Mesothelial cell of epicardium (in vitro differentiated cells): ENCODE measurements at regions not wholly inside any gene's neighbourhood (a gene's known extent, or its start where the extent isn't known, plus 50 kb on each side); places are given as distances from the start of the nearest gene placed in this dataset.

Experiments used
- DNase-seq, 2 experiments: peaks; one replicate each; pipeline ENCODE4 v3.0.0; 2021; ENCODE audit warnings: low spot score in 2 of 2; ENCODE audit not compliant: unreplicated experiment in 2 of 2
- H3K27ac Mint-ChIP-seq: 2 replicates; pipeline ENCODE4 v1.8.0; 2021; ENCODE audit warnings: mixed read lengths
- H3K27me3 Mint-ChIP-seq: 2 replicates; pipeline ENCODE4 v1.8.0; 2021; ENCODE audit warnings: low read depth, mixed read lengths
- H3K36me3 Mint-ChIP-seq: 2 replicates; pipeline ENCODE4 v1.8.0; 2021; ENCODE audit warnings: mixed read lengths
- H3K4me1 Mint-ChIP-seq: 2 replicates; pipeline ENCODE4 v1.8.0; 2021; ENCODE audit warnings: mixed read lengths
- H3K4me3 Mint-ChIP-seq: 2 replicates; pipeline ENCODE4 v1.8.0; 2021; ENCODE audit warnings: mild to moderate bottlenecking, moderate library complexity, mixed read lengths
- H3K9me3 Mint-ChIP-seq: 2 replicates; pipeline ENCODE4 v1.8.0; 2021; ENCODE audit warnings: mixed read lengths
- TF ChIP-seq, protein P1 (sequence below): fragments of 200-600 bp; sonication (generic); IDR thresholded peaks from one replicate; pipeline ENCODE4 v1.5.0; 2021; ENCODE audit warnings: antibody characterized with exemption; ENCODE audit not compliant: unreplicated experiment

DNA sequence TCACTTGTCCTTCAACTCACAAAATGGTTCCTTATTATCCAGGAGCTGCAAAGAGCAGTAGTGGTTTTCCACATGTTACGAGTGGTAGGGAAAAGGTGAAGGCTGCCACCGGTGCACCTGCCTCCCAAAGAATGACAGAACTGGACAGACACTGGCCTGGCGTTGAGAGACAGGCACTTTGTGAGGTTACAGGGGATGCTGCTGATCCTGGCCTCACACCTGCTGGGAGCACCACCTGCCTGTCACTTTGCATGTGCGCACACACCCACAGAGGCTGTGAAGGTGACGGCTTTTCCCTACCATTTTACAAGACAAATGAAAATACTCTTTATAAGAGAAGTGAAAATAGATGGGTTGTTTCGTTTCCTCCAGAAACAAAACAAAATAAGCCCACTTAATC lies 175.3 kb upstream of the B3GAT1 start:
- Mint-ChIP-seq H3K27me3 (peaks cover 27% of the 10 kb centered on the region), H3K36me3 (no peaks in the 10 kb centered on the region), H3K27ac (no peak overlapping the region), H3K9me3 (peaks cover 2% of the 10 kb centered on the region), H3K4me1 (no peaks in the 10 kb centered on the region), H3K4me3 (no peak overlapping the region)
- TF ChIP-seq, protein P1, sequence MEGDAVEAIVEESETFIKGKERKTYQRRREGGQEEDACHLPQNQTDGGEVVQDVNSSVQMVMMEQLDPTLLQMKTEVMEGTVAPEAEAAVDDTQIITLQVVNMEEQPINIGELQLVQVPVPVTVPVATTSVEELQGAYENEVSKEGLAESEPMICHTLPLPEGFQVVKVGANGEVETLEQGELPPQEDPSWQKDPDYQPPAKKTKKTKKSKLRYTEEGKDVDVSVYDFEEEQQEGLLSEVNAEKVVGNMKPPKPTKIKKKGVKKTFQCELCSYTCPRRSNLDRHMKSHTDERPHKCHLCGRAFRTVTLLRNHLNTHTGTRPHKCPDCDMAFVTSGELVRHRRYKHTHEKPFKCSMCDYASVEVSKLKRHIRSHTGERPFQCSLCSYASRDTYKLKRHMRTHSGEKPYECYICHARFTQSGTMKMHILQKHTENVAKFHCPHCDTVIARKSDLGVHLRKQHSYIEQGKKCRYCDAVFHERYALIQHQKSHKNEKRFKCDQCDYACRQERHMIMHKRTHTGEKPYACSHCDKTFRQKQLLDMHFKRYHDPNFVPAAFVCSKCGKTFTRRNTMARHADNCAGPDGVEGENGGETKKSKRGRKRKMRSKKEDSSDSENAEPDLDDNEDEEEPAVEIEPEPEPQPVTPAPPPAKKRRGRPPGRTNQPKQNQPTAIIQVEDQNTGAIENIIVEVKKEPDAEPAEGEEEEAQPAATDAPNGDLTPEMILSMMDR, result no peak
- no peak for DNase-seq

DNA sequence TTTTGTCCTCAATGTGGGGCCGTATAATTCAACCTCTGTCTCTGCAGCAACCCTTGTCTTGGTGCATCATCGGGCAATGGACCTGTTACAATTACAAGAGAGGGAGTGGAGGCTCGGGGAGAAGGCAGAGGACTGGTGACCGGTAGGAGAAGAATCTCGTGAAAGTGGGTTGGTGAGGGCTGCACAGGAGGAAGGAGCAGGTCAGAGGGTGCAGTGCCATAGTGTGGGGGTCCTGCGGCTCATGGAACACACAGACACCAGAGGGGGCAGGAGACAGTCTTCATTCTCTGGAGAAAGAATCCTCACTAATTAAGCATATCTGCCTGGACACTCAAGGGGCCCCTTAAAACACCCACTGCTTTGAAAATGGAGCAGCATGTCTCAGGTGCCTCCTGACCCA lies 174.7 kb upstream of the B3GAT1 start:
- DNase-seq, result no peak
- Mint-ChIP-seq H3K4me3 (no peak overlapping the region), H3K4me1 (no peaks in the 10 kb centered on the region), H3K36me3 (no peaks in the 10 kb centered on the region), H3K27me3 (peaks cover 27% of the 10 kb centered on the region), H3K27ac (no peak overlapping the region), H3K9me3 (no peaks in the 10 kb centered on the region)
- TF ChIP-seq, protein P1, result no peak

DNA sequence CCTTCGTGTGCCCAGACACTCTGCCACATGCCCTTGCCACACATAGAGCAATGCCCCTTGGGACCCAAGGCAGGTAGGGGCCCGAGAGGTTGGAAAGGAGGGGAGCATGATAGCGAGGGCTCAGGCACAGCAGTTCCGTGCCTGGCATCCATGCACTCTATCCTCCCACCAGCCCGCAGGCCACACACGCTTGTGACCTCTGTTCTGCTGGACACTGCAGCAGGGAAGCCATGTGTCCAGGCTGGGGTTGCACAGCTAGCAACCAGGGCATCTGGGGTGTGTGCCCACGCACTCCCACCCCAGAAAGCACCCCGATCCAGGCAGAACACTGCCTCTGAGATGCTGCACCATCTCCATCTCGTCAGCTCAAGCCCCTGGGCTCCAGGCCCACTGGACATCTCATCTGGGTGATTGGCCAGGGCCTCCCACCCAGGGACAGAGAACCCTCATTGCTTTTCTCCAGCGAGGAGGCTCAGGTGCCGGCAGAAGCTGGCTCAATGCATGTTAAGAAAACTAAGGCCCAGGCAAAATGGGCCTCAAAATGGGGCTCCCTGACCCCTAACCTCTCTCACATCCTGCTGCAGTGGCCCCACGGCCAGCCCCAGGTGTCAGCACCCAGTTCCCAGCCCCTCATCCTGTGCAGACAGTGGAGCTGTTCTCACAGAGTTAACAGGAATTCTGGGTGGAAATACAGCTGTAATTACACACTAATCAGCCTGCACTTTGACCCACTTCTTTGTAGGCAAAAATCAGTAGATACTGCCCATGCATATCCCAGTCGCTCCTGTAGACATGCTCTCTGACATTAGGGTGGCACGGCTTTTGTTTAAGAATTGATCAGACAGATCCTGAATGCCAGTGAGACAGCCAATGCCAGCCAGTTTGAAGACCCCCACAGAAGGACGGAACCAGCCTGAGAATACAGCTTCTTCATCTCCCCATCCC lies 173.9 kb upstream of the B3GAT1 start:
- no peak overlapping the region for H3K27ac Mint-ChIP-seq
- TF ChIP-seq, protein P1, result no peak
- H3K27me3 Mint-ChIP-seq, result peaks cover 23% of the 10 kb centered on the region
- H3K4me1 Mint-ChIP-seq, result no peaks in the 10 kb centered on the region
- DNase-seq, result no peak
- no peak overlapping the region for H3K4me3 Mint-ChIP-seq
- H3K9me3 Mint-ChIP-seq, result no peaks in the 10 kb centered on the region
- H3K36me3 Mint-ChIP-seq, result no peaks in the 10 kb centered on the region

DNA sequence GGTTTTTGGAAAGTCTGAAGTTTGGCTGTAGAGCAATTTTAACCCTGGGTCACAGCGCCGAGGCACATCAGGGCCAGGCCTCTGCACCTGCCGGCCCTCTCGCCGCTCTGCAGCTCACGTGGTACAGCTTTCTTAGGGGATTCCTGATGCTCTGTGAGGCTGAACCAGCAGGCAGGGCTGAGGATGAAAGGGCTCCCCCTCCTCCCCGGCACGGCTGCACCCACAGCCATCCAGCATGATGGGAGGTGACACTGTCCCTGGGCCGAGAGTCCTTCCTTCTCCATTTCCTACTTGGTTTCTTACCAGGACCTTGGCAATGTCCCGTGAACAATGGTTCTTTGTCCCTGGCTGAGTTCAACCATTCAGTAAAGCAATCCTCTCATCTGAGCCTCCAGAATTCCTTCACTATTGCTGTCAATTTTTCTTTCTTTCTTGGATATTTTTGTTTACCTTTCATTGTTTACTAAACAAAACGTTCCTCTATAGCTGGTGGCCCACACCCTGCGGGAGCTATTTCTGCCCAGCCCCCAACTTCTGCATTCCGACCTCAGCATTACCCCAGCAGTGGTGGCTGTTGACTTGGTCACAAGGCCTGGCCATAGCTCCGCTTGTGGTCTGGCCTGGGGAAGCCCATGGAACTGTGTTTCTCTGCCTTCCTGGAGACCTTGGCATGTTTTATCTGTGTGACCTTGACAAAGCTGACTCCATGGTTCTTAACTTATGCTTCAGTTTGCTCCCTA lies 172.8 kb upstream of the B3GAT1 start:
- Mint-ChIP-seq H3K27me3 (peaks cover 21% of the 10 kb centered on the region), H3K4me3 (no peak overlapping the region)
- DNase-seq, result no peak

DNA sequence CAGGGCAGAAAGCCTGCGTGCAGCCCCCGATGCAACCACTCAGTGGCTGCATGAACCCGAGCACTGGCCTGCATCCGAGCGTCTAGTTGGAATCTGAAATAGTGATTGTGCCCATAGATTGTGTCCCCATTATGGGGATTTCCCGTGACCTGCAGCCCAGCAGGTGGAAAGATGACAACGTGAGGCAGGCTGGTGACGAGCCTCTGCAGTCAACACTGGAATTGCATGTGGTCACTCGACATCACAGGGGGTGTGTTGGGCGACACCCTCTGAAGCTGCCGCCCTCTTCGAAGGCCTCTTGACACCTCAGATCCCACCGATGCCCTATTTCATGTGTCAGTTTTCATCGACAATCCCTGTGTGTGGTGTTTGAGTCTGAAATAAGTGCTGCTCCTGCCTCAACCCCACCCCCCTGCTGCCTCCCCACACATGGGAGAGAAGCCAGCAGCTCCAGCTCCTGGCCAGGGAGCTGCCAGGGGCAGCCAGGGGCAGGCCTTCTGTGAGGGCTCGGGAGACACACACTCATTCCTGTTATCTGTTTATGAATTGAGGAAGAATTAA lies 172.0 kb upstream of the B3GAT1 start:
- Mint-ChIP-seq H3K4me3 (no peak overlapping the region), H3K36me3 (no peaks in the 10 kb centered on the region), H3K27ac (no peak overlapping the region), H3K9me3 (no peaks in the 10 kb centered on the region), H3K4me1 (peaks cover 5% of the 10 kb centered on the region), H3K27me3 (peaks cover 15% of the 10 kb centered on the region)
- DNase-seq, result no peak
- TF ChIP-seq, protein P1, result no peak

More for the DNA sequence above, 172.8 kb upstream of the B3GAT1 start:
- no peak overlapping the region for H3K27ac Mint-ChIP-seq
- no peaks in the 10 kb centered on the region for H3K36me3 Mint-ChIP-seq
- no peaks in the 10 kb centered on the region for H3K9me3 Mint-ChIP-seq
- TF ChIP-seq, protein P1, result no peak
- H3K4me1 Mint-ChIP-seq, result peaks cover 4% of the 10 kb centered on the region
